CD4-positive, CD25-positive, alpha-beta regulatory T cell (primary cell): ENCODE measurements at regions not wholly inside any gene's neighbourhood (a gene's known extent, or its start where the extent isn't known, plus 50 kb on each side); places are given as distances from the start of the nearest gene placed in this dataset.
A peak's percentile ranks its signal among the peaks of the same experiment; 100 is the strongest.

ENCODE experiments used
- ATAC-seq, 2 donors: fragments of 150-1000 bp; cut with Tn5 transposase; one replicate each; pipeline ENCODE4 v1.10.0; 2021; ENCODE audit warnings: low read depth in 2 of 2, moderate number of reproducible peaks in 2 of 2, moderate library complexity in 1 of 2
- DNase-seq, 3 donors: peaks; one replicate each; pipeline versions ENCODE4 v3.0.0 to v3.0.0-alpha.2; 2012 to 2022; ENCODE audit warnings: mixed read lengths in 1 of 3
- H3K27ac ChIP-seq: one replicate; pipeline ENCODE4 v1.7.0; 2013; ENCODE audit warnings: mild to moderate bottlenecking, low read length; ENCODE audit not compliant: insufficient read depth, poor library complexity, severe bottlenecking
- H3K27me3 ChIP-seq: one replicate; pipeline ENCODE4 v1.7.0; 2013; ENCODE audit warnings: low read length; ENCODE audit not compliant: control insufficient read depth, insufficient read depth
- H3K36me3 ChIP-seq: one replicate; pipeline ENCODE4 v1.7.0; 2013; ENCODE audit warnings: mild to moderate bottlenecking, low read length, moderate library complexity; ENCODE audit not compliant: control insufficient read depth, insufficient read depth
- H3K4me1 ChIP-seq: 2 replicates; pipeline ENCODE4 v1.7.0; 2013; ENCODE audit warnings: mild to moderate bottlenecking, low read length; ENCODE audit not compliant: insufficient read depth, control insufficient read depth, poor library complexity, severe bottlenecking
- H3K4me3 ChIP-seq: one replicate; pipeline ENCODE4 v1.7.0; 2013; ENCODE audit warnings: low read depth, mild to moderate bottlenecking, low read length, moderate library complexity
- H3K9me3 ChIP-seq, 2 experiments: 1 replicate in 1 of 2; 2 replicates in 1 of 2; pipeline ENCODE4 v1.7.0; 2013; ENCODE audit warnings: low read length in 2 of 2, mild to moderate bottlenecking in 1 of 2, moderate library complexity in 1 of 2; ENCODE audit not compliant: control insufficient read depth in 2 of 2
- H3K27ac Mint-ChIP-seq, 3 donors: one replicate each; pipeline ENCODE4 v1.8.0; 2020 to 2022; ENCODE audit warnings: mild to moderate bottlenecking in 3 of 3, mixed read lengths in 3 of 3, moderate library complexity in 2 of 3
- H3K27me3 Mint-ChIP-seq: one replicate; pipeline ENCODE4 v1.8.0; 2022; ENCODE audit warnings: mild to moderate bottlenecking, mixed read lengths
- H3K36me3 Mint-ChIP-seq: one replicate; pipeline ENCODE4 v1.8.0; 2020; ENCODE audit warnings: mixed read lengths
- H3K4me1 Mint-ChIP-seq, 4 donors: one replicate each; pipeline ENCODE4 v1.8.0; 2020 to 2022; ENCODE audit warnings: mixed read lengths in 4 of 4, mild to moderate bottlenecking in 1 of 4
- H3K4me3 Mint-ChIP-seq, 4 donors: one replicate each; pipeline ENCODE4 v1.8.0; 2020 to 2022; ENCODE audit warnings: mild to moderate bottlenecking in 4 of 4, mixed read lengths in 4 of 4, moderate library complexity in 3 of 4
- H3K9me3 Mint-ChIP-seq, 7 donors: one replicate each; pipeline ENCODE4 v1.8.0; 2020 to 2022; ENCODE audit warnings: mixed read lengths in 7 of 7, mild to moderate bottlenecking in 3 of 7, moderate library complexity in 2 of 7

GRCh38 chr3:96361241-96361640 lies 453.2 kb upstream of the EPHA6 start:
- H3K27me3 ChIP-seq, result no peaks in the 10 kb centered on the region
- peaks cover 3 to 31% (median 7%) of the 10 kb centered on the region in 7 donors for H3K9me3 Mint-ChIP-seq
- H3K4me1 Mint-ChIP-seq, result no peaks in the 10 kb centered on the region
- no peaks in the 10 kb centered on the region for H3K27me3 Mint-ChIP-seq
- no peaks in the 10 kb centered on the region for H3K36me3 Mint-ChIP-seq
- H3K27ac ChIP-seq, result no peak overlapping the region
- H3K4me3 ChIP-seq, result no peak overlapping the region
- no peak overlapping the region for H3K27ac Mint-ChIP-seq
- H3K36me3 ChIP-seq, result no peaks in the 10 kb centered on the region
- ATAC-seq (no peak), DNase-seq (no peak)
- no peak overlapping the region for H3K4me3 Mint-ChIP-seq
- H3K9me3 ChIP-seq, result peaks cover 0 to 9% of the 10 kb centered on the region in 2 experiments
- H3K4me1 ChIP-seq, result no peaks in the 10 kb centered on the region

GRCh38 chr3:96370637-96371036 lies 443.8 kb upstream of the EPHA6 start:
- Histone ChIP-seq H3K9me3 (no peaks in the 10 kb centered on the region), H3K4me3 (no peak overlapping the region), H3K27ac (no peak overlapping the region), H3K4me1 (no peaks in the 10 kb centered on the region), H3K36me3 (no peaks in the 10 kb centered on the region), H3K27me3 (no peaks in the 10 kb centered on the region)
- peaks cover 0 to 29% (median 6%) of the 10 kb centered on the region in 7 donors for H3K9me3 Mint-ChIP-seq
- no peaks in the 10 kb centered on the region for H3K36me3 Mint-ChIP-seq
- H3K27ac Mint-ChIP-seq, result no peak overlapping the region
- peak overlapping the region in 1 of 4 donors; percentile 57 for H3K4me3 Mint-ChIP-seq
- ATAC-seq, result no peak
- no peaks in the 10 kb centered on the region for H3K4me1 Mint-ChIP-seq
- no peak for DNase-seq
- no peaks in the 10 kb centered on the region for H3K27me3 Mint-ChIP-seq

GRCh38 chr3:96410006-96410730 lies 404.2 kb upstream of the EPHA6 start:
- H3K36me3 Mint-ChIP-seq, result no peaks in the 10 kb centered on the region
- no peaks in the 10 kb centered on the region for H3K27me3 Mint-ChIP-seq
- Histone ChIP-seq H3K27ac (no peak overlapping the region), H3K4me3 (no peak overlapping the region), H3K9me3 (peaks cover 0 to 4% of the 10 kb centered on the region in 2 experiments), H3K27me3 (no peaks in the 10 kb centered on the region), H3K36me3 (no peaks in the 10 kb centered on the region), H3K4me1 (no peaks in the 10 kb centered on the region)
- no peak overlapping the region for H3K4me3 Mint-ChIP-seq
- H3K9me3 Mint-ChIP-seq, result peaks cover 0 to 21% (median 3%) of the 10 kb centered on the region in 7 donors
- H3K27ac Mint-ChIP-seq, result no peak overlapping the region
- ATAC-seq (no peak), DNase-seq (no peak)
- H3K4me1 Mint-ChIP-seq, result no peaks in the 10 kb centered on the region

- Mint-ChIP-seq H3K9me3 (peaks cover 0 to 10% (median 4%) of the 10 kb centered on the region in 7 donors), H3K27me3 (no peaks in the 10 kb centered on the region), H3K4me1 (no peaks in the 10 kb centered on the region), H3K27ac (no peak overlapping the region), H3K36me3 (no peaks in the 10 kb centered on the region), H3K4me3 (no peak overlapping the region)
- H3K36me3 ChIP-seq, result no peaks in the 10 kb centered on the region
- ATAC-seq (no peak), DNase-seq (no peak)
- no peaks in the 10 kb centered on the region for H3K4me1 ChIP-seq
- no peak overlapping the region for H3K27ac ChIP-seq
- H3K27me3 ChIP-seq, result no peaks in the 10 kb centered on the region
- no peak overlapping the region for H3K4me3 ChIP-seq
- no peaks in the 10 kb centered on the region for H3K9me3 ChIP-seq
Measured at GRCh38 chr3:96416549-96417255, 397.7 kb upstream of the EPHA6 start.

GRCh38 chr3:96428097-96428496 lies 386.3 kb upstream of the EPHA6 start:
- H3K4me3 Mint-ChIP-seq, result no peak overlapping the region
- H3K36me3 Mint-ChIP-seq, result no peaks in the 10 kb centered on the region
- Histone ChIP-seq H3K4me3 (no peak overlapping the region), H3K27me3 (no peaks in the 10 kb centered on the region), H3K4me1 (no peaks in the 10 kb centered on the region), H3K9me3 (no peaks in the 10 kb centered on the region), H3K27ac (no peak overlapping the region), H3K36me3 (no peaks in the 10 kb centered on the region)
- H3K27ac Mint-ChIP-seq, result no peak overlapping the region
- no peaks in the 10 kb centered on the region for H3K4me1 Mint-ChIP-seq
- ATAC-seq, result no peak
- DNase-seq, result no peak
- H3K27me3 Mint-ChIP-seq, result no peaks in the 10 kb centered on the region
- H3K9me3 Mint-ChIP-seq, result peaks cover 0 to 7% (median 5%) of the 10 kb centered on the region in 7 donors

- Histone ChIP-seq H3K9me3 (no peaks in the 10 kb centered on the region), H3K4me1 (no peaks in the 10 kb centered on the region), H3K27ac (no peak overlapping the region), H3K4me3 (no peak overlapping the region), H3K36me3 (no peaks in the 10 kb centered on the region), H3K27me3 (no peaks in the 10 kb centered on the region)
- DNase-seq (no peak), ATAC-seq (no peak)
- no peaks in the 10 kb centered on the region for H3K36me3 Mint-ChIP-seq
- H3K9me3 Mint-ChIP-seq, result peaks cover 0 to 7% (median 5%) of the 10 kb centered on the region in 7 donors
- no peaks in the 10 kb centered on the region for H3K4me1 Mint-ChIP-seq
- H3K27ac Mint-ChIP-seq, result no peak overlapping the region
- no peak overlapping the region for H3K4me3 Mint-ChIP-seq
- no peaks in the 10 kb centered on the region for H3K27me3 Mint-ChIP-seq
Measured at GRCh38 chr3:96430079-96430478, 384.3 kb upstream of the EPHA6 start.

DNA sequence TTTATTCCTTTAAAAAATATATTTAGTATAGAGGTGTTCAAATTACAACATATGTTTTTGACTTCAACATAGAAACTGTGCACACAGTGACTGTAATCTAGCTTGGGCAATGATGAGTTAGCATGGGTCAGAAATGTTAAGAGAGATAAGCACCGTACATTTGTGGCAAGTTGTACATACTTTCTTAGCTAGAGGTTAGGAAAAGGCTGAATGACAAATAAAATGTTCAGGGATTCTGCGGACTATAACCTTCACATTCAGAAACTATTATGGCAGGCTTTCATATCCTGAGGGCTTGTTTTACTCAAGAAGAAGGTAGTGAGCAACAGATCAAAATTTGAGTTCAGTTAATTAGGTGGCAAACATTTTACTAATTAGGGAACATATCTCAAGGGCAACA lies 379.7 kb upstream of the EPHA6 start:
- Mint-ChIP-seq H3K4me1 (no peaks in the 10 kb centered on the region), H3K36me3 (no peaks in the 10 kb centered on the region), H3K9me3 (peaks cover 0 to 12% (median 3%) of the 10 kb centered on the region in 7 donors), H3K27ac (no peak overlapping the region), H3K4me3 (no peak overlapping the region), H3K27me3 (no peaks in the 10 kb centered on the region)
- Histone ChIP-seq H3K9me3 (no peaks in the 10 kb centered on the region), H3K4me1 (no peaks in the 10 kb centered on the region), H3K27ac (no peak overlapping the region), H3K4me3 (no peak overlapping the region), H3K36me3 (no peaks in the 10 kb centered on the region), H3K27me3 (no peaks in the 10 kb centered on the region)
- no peak for DNase-seq
- ATAC-seq, result no peak

DNA sequence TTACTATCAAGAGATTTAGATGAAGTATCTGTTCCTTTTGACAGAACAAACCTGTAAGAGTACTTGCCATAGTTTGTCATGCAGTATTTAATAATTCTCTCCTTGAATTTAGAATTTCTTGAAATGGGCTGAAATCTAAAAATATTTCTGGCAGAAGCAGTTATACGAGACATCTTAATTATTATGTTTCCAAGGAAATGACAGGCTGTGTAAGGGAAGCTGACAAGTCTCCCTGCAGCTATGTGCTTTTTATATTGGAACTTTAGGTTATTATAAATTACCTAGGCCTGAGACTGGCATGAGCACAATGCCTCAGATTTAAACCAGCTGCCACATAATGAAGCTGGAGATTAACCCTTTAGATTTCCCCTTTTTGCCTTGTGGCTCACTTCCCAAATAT lies 365.0 kb upstream of the EPHA6 start:
- Mint-ChIP-seq H3K4me3 (no peak overlapping the region), H3K9me3 (peaks cover 0 to 18% (median 5%) of the 10 kb centered on the region in 7 donors), H3K27me3 (no peaks in the 10 kb centered on the region), H3K36me3 (no peaks in the 10 kb centered on the region), H3K4me1 (no peaks in the 10 kb centered on the region), H3K27ac (no peak overlapping the region)
- DNase-seq (no peak), ATAC-seq (no peak)
- H3K4me1 ChIP-seq, result no peaks in the 10 kb centered on the region
- H3K4me3 ChIP-seq, result no peak overlapping the region
- no peaks in the 10 kb centered on the region for H3K9me3 ChIP-seq
- H3K27me3 ChIP-seq, result no peaks in the 10 kb centered on the region
- H3K36me3 ChIP-seq, result no peaks in the 10 kb centered on the region
- H3K27ac ChIP-seq, result no peak overlapping the region
